MCF 10A (cell line): ENCODE measurements at regions not wholly inside any gene's neighbourhood (a gene's known extent, or its start where the extent isn't known, plus 50 kb on each side); places are given as distances from the start of the nearest gene placed in this dataset.
"Not testable (repeated sequence)": the region's sequence is repeated elsewhere in the genome, so short reads cannot be mapped to it uniquely, and the experiment has no call there.

Experiments
- BruUV-seq: library from RNA; stranded (reverse); fragments of 400-500 nt; replicated peaks from 2 replicates; lab custom pipeline; 2021; lab: Mats Ljungman, UMichigan
- CTCF ChIA-PET: fragments of 300-600 bp; sonication (Branson Sonifier 250); formaldehyde crosslinking; extraction: SDS; loops from one replicate; lab custom pipeline; 2021; ENCODE audit warnings: antibody characterized with exemption, inconsistent platforms; lab: Yijun Ruan, JAX
- POLR2A ChIA-PET: fragments of 300-600, 350-650 bp; sonication (Branson Sonifier 250); formaldehyde crosslinking; extraction: SDS; loops from one replicate; lab custom pipeline; 2020; ENCODE audit warnings: antibody characterized with exemption, inconsistent platforms; lab: Yijun Ruan, JAX
- DNase-seq: peaks from one replicate; pipeline ENCODE4 v3.0.0-alpha.2; 2018; ENCODE audit not compliant: unreplicated experiment
- H3K27ac Mint-ChIP-seq: one replicate; pipeline ENCODE4 v1.8.0; 2022; ENCODE audit warnings: mild to moderate bottlenecking, low read depth, mixed read lengths; ENCODE audit not compliant: unreplicated experiment
- H3K27me3 Mint-ChIP-seq: one replicate; pipeline ENCODE4 v1.8.0; 2022; ENCODE audit warnings: mixed read lengths; ENCODE audit not compliant: insufficient read depth, unreplicated experiment
- H3K36me3 Mint-ChIP-seq: one replicate; pipeline ENCODE4 v1.8.0; 2022; ENCODE audit warnings: mild to moderate bottlenecking, moderate library complexity, mixed read lengths; ENCODE audit not compliant: insufficient read depth, unreplicated experiment
- H3K4me1 Mint-ChIP-seq: one replicate; pipeline ENCODE4 v1.8.0; 2022; ENCODE audit warnings: mixed read lengths; ENCODE audit not compliant: insufficient read depth, unreplicated experiment
- H3K4me3 Mint-ChIP-seq: one replicate; pipeline ENCODE4 v1.8.0; 2022; ENCODE audit warnings: mild to moderate bottlenecking, moderate library complexity, mixed read lengths; ENCODE audit not compliant: unreplicated experiment
- H3K9me3 Mint-ChIP-seq: one replicate; pipeline ENCODE4 v1.8.0; 2022; ENCODE audit warnings: mixed read lengths; ENCODE audit not compliant: unreplicated experiment
- intact Hi-C: fragments of 100-400 bp; cut with micrococcal nuclease; formaldehyde crosslinking; loops from 2 replicates; pipeline ENCODE4 v1.14.1; 2022
- TF ChIP-seq, protein P1 (sequence below): fragments of 200-600 bp; IDR thresholded peaks from one replicate; pipeline ENCODE4 v1.8.0; 2022; ENCODE audit warnings: antibody characterized with exemption, mild to moderate bottlenecking; ENCODE audit not compliant: unreplicated experiment

DNA sequence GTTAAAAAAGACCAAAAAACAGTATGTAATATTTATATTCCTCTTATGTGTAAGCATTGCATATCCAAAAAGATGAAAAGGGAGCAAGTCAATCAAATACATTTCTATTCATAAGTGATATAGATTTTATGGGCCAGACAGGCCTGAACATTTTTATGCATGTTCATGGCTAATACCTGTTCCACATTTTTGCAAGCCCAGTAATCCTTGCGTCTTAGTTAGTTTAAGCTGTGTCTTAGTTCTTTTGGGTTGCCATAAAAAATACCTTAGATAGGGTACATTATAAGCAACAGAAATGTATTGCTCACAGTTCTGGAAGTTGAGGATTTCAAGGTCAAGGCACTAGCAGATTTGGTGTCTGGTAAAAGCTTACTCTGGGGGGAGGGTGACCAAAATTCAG lies 342.1 kb downstream of the TAF11L14 start:
- Mint-ChIP-seq H3K4me3 (no peak overlapping the region), H3K27ac (no peak overlapping the region), H3K4me1 (no peaks in the 10 kb centered on the region), H3K27me3 (no peaks in the 10 kb centered on the region), H3K36me3 (no peaks in the 10 kb centered on the region), H3K9me3 (no peaks in the 10 kb centered on the region)
- TF ChIP-seq, protein P1, sequence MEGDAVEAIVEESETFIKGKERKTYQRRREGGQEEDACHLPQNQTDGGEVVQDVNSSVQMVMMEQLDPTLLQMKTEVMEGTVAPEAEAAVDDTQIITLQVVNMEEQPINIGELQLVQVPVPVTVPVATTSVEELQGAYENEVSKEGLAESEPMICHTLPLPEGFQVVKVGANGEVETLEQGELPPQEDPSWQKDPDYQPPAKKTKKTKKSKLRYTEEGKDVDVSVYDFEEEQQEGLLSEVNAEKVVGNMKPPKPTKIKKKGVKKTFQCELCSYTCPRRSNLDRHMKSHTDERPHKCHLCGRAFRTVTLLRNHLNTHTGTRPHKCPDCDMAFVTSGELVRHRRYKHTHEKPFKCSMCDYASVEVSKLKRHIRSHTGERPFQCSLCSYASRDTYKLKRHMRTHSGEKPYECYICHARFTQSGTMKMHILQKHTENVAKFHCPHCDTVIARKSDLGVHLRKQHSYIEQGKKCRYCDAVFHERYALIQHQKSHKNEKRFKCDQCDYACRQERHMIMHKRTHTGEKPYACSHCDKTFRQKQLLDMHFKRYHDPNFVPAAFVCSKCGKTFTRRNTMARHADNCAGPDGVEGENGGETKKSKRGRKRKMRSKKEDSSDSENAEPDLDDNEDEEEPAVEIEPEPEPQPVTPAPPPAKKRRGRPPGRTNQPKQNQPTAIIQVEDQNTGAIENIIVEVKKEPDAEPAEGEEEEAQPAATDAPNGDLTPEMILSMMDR, result no peak
- ChIA-PET CTCF (no interaction called here), POLR2A (no interaction called here)
- BruUV-seq, result no TSS peak
- intact Hi-C loops, result no loop called here
- DNase-seq, result no peak

DNA sequence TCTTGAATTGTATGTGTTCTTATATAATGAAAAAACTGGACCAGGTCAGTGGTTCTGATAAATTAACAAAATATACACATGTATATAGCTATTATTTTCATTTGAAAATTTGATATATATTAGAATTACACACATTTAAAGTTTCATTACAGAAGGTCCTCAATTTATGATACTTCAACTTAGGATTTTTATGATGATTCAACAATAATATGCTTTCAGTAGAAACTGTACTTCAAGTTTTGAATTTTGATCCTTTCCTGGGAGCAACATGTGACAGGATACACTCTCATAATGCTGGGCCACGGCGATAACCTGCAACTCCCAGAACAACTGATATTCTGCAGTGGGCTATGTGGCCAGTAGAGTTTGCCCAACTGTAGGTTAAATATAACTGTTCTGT lies 344.7 kb downstream of the TAF11L14 start:
- H3K27ac Mint-ChIP-seq, result no peak overlapping the region
- CTCF ChIA-PET, result no interaction called here
- no peak for DNase-seq
- POLR2A ChIA-PET, result no interaction called here
- no TSS peak for BruUV-seq
- no peaks in the 10 kb centered on the region for H3K9me3 Mint-ChIP-seq
- no peaks in the 10 kb centered on the region for H3K4me1 Mint-ChIP-seq
- TF ChIP-seq, protein P1, result no peak
- H3K27me3 Mint-ChIP-seq, result no peaks in the 10 kb centered on the region
- no peak overlapping the region for H3K4me3 Mint-ChIP-seq
- no peaks in the 10 kb centered on the region for H3K36me3 Mint-ChIP-seq
- intact Hi-C loops, result no loop called here

DNA sequence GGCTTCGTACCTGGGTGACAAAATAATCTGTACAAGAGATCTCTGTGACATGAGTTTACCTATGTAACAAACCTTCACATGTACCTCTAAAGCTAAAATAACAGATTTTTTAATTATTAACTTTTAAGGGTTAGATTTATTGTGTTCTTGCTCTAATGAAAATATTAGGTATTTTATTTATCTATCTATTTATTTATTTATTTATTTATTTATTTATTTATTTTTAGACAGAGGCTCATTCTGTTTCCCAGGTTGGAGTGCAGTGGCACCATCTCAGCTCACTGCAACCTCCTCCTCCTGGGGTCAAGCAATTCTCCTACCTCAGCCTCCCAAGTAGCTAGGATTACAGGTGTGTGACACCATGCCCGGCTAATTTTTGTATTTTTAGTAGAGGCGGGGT lies 348.4 kb downstream of the TAF11L14 start:
- H3K27me3 Mint-ChIP-seq, BruUV-seq, POLR2A ChIA-PET, intact Hi-C loops, H3K36me3 Mint-ChIP-seq, H3K4me3 Mint-ChIP-seq, DNase-seq, H3K9me3 Mint-ChIP-seq, H3K4me1 Mint-ChIP-seq, H3K27ac Mint-ChIP-seq: not testable (repeated sequence)
- CTCF ChIA-PET, result interaction anchor here (0.6 to 1.0 kb wide), 6 partner anchors 9 to 767 kb away, joined by 3 read pairs; no protein-coding TSS in a partner anchor

DNA sequence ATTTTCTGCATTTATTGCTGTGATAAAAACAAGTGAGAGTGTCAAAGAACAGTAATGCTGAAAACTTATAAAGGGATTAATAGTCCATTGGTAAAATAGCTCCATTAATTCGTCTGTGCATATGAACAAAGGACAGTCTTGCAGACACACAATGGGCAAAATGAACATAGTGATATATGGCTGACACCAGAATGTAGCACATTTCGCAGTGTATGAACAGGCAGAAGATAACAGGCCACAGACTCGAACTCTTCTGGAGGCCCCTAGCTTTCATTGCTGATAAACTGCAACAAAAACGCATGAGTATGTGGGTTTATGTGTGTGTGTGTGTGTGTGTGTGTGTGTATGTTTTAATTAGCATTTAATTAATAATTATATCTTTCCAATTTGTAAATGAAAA lies 354.8 kb downstream of the TAF11L14 start:
- no peak overlapping the region for H3K27ac Mint-ChIP-seq
- no peaks in the 10 kb centered on the region for H3K4me1 Mint-ChIP-seq
- no peak for DNase-seq
- no peak overlapping the region for H3K4me3 Mint-ChIP-seq
- no peaks in the 10 kb centered on the region for H3K27me3 Mint-ChIP-seq
- TF ChIP-seq, protein P1, result no peak
- no peaks in the 10 kb centered on the region for H3K9me3 Mint-ChIP-seq
- no peaks in the 10 kb centered on the region for H3K36me3 Mint-ChIP-seq
- ChIA-PET POLR2A (no interaction called here), CTCF (interaction anchor here (0.7 kb wide), 1 partner anchor 81 kb away, joined by 3 read pairs; no protein-coding TSS in a partner anchor)
- intact Hi-C loops, result no loop called here
- no TSS peak for BruUV-seq
